Mononuclear cell (primary cell): ENCODE measurements at regions not wholly inside any gene's neighbourhood (a gene's known extent, or its start where the extent isn't known, plus 50 kb on each side); places are given as distances from the start of the nearest gene placed in this dataset.
"Not testable (repeated sequence)": the region's sequence is repeated elsewhere in the genome, so short reads cannot be mapped to it uniquely, and the experiment has no call there.

Source experiments
- H3K27me3 ChIP-seq: 2 replicates; pipeline ENCODE4 v1.6.0; 2011; ENCODE audit warnings: low read length, control low read depth; ENCODE audit not compliant: insufficient read depth
- H3K4me1 ChIP-seq: 2 replicates; pipeline ENCODE4 v1.5.1; 2011; ENCODE audit warnings: mild to moderate bottlenecking, low read length, control low read depth; ENCODE audit not compliant: insufficient read depth
- H3K4me3 ChIP-seq: 2 replicates; pipeline ENCODE4 v1.5.1; 2011; ENCODE audit warnings: mild to moderate bottlenecking, low read length, moderate library complexity
- H3K9me3 ChIP-seq: 2 replicates; pipeline ENCODE4 v1.5.1; 2011; ENCODE audit warnings: low read depth, mild to moderate bottlenecking, control low read depth, low read length

DNA sequence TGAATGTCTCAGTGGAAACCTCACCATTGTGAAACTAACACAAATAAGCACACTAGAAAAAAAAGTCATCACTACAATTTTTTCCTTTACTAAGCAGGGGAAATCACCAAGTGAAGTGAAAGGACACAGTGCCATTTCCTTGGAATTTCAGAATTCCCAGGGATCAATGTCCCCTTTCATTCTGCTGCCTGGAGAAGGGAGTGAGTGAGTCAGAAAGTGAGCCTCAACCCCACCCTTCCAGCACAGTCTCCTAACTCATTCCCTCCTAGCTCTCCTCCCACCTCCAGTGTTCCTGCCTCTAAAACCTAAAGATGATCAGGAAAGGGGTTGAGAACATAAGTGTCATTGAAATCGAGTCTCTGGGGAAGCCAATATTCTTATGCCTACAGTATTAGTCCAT is 608.5 kb downstream of the RNF144A start:
- no peak overlapping the region for H3K4me3 ChIP-seq
- H3K4me1 ChIP-seq: no peaks in the 10 kb centered on the region
- H3K9me3 ChIP-seq: peaks cover 7% of the 10 kb centered on the region
- H3K27me3 ChIP-seq: no peaks in the 10 kb centered on the region

DNA sequence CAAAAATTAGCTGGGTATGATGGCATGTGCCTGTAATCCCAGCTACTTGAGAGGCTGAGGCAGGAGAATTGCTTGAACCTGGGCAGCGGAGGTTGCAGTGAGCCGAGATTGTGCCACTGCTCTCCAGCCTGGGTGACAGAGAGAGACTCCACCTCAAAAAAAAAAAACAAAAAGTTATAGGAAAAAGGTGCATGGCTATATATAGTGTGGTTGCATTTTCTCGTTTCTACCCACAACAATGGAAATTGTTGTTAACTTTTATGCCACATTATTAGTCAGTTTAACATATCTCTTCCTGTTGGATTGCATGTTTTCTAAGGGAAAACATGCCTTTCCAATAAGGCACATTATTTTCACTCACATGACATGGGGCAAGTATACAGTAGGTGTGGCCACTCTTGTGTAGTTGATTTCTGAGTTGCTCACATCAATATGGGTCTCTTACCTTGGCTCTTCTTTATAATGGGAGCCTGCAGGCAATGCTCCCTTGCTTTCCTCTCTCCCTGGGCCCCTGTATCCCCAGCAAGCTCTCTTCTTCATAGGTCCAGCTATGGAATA is 610.0 kb downstream of the RNF144A start:
- H3K9me3 ChIP-seq: peaks cover 8% of the 10 kb centered on the region
- no peak overlapping the region for H3K4me3 ChIP-seq
- H3K27me3 ChIP-seq: no peaks in the 10 kb centered on the region
- H3K4me1 ChIP-seq: no peaks in the 10 kb centered on the region

DNA sequence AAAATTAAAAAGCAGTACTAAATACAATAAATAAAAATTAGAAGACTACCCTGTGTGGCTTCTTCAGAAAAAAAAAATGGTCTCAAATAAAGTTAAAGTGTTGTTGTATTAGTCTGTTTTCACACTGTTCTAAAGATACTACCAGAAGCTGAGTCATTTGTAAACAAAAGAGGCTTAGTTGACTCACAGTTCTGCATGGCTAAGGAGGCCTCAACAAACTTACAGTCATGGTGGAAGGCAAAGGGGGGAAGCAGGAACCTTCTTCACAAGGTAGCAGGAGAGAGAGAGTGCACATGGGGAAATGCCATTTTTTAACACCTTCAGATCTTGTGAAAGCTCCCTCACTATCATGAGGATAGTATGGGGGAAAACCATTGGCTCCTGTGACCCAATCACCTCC is 612.8 kb downstream of the RNF144A start:
- no peak overlapping the region for H3K4me3 ChIP-seq
- H3K4me1 ChIP-seq: no peaks in the 10 kb centered on the region
- no peaks in the 10 kb centered on the region for H3K27me3 ChIP-seq
- H3K9me3 ChIP-seq: peaks cover 8% of the 10 kb centered on the region

DNA sequence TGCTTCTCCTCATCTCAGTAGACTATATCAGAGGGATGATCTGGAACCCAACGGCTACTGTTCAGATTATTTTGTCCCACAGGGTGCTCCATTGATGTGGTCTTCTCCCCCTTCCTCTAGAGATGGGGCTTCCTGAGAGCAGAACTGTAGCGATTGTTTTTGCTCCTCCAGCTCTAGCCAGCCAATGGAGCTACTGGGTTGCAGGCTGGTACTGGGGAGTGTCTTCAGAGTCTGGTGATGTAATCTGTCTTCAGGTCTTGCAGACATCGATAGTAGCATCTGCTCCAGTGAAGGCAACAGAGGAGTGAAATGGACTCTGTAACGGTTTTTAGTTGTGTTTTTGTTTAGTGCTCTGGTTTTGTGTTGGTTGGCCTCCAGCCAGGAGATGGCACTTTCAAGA is 621.9 kb downstream of the RNF144A start:
- peaks cover 6% of the 10 kb centered on the region for H3K9me3 ChIP-seq
- no peak overlapping the region for H3K4me3 ChIP-seq
- no peaks in the 10 kb centered on the region for H3K4me1 ChIP-seq
- H3K27me3 ChIP-seq: no peaks in the 10 kb centered on the region

DNA sequence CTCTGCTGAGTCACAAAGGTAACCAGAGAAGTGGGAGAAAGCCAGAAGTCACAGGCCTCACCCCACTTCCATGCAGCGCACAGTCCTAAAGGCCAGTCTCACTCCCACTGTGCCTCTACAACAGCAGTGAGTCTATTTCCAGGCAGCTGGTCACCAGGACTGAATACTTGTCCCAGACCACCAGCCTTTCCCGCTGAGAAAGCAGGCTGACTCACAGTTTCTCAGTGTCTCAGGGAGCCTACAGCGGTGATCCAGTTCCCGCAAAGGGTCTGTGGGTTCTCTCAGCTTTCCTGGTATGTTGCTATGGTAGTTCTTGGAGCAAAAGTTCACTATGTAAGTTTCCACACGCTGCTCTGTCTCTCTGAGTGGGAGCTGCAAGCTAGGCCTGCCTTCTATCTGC is 622.5 kb downstream of the RNF144A start:
- Histone ChIP-seq H3K4me1 (no peaks in the 10 kb centered on the region), H3K27me3 (no peaks in the 10 kb centered on the region), H3K4me3 (no peak overlapping the region), H3K9me3 (peaks cover 6% of the 10 kb centered on the region)

DNA sequence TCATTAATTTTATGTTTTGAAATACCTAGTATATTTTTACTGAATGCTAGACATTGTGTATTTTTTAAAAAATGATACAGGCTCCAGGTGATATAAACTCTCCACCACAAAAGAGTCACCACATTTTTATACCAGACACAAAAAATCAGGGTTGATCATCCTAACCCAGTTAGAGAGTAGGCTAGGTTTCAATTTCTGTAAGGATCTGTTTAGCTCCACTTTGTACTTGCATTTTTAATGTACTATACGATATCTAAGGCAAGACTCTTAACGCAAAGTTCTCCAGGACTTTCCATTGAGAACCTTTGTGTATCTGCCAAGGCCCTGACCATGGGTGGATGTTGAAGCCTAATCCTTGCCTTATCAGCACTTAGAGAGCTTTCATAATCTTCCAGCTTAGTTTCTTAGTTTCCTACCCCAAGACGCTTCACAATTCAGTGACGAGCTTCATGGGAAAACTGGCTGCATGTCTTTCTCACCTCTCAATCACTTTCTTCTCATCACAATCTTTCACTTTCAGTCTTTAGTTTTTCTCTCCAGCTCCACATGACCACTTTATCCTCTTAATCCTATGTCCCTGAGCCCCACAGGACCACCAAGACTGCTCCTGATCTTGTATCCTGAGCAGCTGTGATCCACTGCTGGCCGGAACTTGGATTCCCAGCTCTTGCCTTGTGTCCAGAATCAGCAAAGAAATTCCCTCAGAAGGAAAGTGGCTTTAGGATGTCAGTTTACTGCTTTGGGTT is 635.8 kb downstream of the RNF144A start:
- Histone ChIP-seq H3K27me3 (no peaks in the 10 kb centered on the region), H3K9me3 (no peaks in the 10 kb centered on the region), H3K4me3 (no peak overlapping the region), H3K4me1 (no peaks in the 10 kb centered on the region)

DNA sequence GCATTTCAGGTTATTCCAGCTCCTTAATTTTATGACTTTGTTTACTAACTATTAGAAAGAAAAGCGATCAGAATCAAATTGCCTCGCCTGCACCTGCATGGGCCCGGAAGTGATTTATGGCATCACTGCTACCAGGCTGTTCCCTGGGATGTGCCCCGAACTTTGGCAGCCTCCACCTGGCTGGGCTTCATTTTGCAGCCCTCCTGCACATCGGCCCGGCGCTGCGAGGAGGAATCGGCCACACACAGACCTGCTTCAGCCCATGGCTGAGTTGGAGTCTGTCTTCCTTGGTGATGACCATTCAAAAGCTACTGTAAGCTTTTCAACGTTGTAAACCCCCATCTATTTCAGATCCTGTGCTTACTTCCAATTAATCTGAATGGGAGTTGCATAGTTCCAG is 638.0 kb downstream of the RNF144A start:
- Histone ChIP-seq H3K27me3 (no peaks in the 10 kb centered on the region), H3K9me3 (no peaks in the 10 kb centered on the region), H3K4me1 (no peaks in the 10 kb centered on the region), H3K4me3 (no peak overlapping the region)

DNA sequence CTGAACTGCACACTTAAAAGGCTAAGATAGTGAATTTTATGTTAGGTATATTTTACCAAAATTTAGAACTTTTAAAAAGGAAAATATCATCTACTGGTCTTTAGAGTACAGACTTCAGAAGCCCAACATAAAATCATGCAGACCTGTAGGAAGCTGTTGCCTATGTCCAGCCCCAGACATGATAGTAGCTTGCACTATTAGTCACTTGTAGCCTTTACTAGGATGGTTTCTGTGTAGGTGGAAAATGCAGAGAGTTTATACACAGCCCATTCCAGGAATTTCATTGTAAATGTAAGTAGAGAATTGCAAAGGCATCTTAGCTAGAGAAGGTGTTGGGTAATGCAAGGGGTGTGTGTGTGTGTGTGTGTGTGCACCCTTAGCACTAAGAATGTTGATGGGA is 640.2 kb downstream of the RNF144A start:
- Histone ChIP-seq H3K9me3 (no peaks in the 10 kb centered on the region), H3K27me3 (no peaks in the 10 kb centered on the region), H3K4me1 (no peaks in the 10 kb centered on the region), H3K4me3 (no peak overlapping the region)

DNA sequence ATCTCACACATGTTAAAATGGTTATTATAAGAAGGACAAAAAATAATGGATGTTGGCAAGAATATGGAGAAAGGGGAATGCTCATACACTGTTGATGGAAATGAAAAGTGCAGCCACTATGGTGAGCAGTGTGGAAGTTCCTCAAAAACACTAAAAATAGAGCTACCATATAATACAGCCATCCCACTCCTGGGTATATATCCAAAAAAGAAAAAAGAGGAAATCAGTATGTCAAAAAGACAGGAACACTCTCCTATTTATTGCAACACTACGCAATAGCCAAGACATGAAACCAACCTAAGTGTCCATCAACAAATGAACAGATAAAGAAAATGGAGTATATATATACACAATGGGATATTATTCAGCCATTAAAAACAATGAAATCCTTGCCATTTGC is 642.6 kb downstream of the RNF144A start:
- H3K4me1 ChIP-seq: no peaks in the 10 kb centered on the region
- H3K27me3 ChIP-seq: no peaks in the 10 kb centered on the region
- H3K4me3 ChIP-seq: no peak overlapping the region
- no peaks in the 10 kb centered on the region for H3K9me3 ChIP-seq

DNA sequence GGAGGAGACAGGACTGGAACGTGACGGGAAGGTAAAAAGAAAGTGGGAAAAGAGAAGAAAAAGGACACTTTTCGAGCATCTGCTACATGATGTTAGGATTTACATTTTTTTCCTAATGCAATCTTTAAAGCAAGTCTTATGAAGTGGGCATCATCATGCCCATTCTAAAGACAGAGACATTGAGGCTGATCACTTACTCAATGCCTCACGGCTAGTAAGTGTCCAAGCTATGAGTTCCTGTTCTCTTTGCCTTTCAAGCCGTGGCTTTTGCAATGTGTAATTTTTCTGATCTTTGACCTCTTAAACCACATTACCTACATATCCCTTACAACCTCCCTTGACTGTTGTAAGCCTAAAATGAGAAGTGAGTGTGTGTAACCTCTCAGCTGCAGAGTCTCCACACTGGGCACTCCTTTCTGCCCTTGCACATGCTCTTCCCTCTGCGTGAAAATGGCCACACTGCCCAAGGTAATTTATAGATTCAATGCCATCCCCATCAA is 649.2 kb downstream of the RNF144A start:
- no peaks in the 10 kb centered on the region for H3K27me3 ChIP-seq
- H3K9me3 ChIP-seq: no peaks in the 10 kb centered on the region
- no peak overlapping the region for H3K4me3 ChIP-seq
- no peaks in the 10 kb centered on the region for H3K4me1 ChIP-seq

DNA sequence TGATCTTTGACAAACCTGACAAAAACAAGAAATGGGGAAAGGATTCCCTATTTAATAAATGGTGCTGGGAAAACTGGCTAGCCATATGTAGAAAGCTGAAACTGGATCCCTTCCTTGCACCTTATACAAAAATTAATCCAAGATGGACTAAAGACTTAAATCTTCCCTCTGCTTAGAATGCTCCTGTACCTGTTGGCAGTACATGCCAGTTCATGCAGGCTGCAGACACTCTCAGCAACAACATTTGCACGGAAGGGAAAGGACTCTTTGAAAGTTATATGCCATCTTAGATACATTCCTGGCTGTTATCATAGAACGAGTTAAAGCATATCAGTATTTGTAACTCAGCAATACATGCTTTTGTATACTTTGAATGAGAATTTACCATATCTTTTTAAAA is 649.9 kb downstream of the RNF144A start:
- H3K4me3 ChIP-seq, H3K9me3 ChIP-seq, H3K4me1 ChIP-seq, H3K27me3 ChIP-seq: not testable (repeated sequence)

DNA sequence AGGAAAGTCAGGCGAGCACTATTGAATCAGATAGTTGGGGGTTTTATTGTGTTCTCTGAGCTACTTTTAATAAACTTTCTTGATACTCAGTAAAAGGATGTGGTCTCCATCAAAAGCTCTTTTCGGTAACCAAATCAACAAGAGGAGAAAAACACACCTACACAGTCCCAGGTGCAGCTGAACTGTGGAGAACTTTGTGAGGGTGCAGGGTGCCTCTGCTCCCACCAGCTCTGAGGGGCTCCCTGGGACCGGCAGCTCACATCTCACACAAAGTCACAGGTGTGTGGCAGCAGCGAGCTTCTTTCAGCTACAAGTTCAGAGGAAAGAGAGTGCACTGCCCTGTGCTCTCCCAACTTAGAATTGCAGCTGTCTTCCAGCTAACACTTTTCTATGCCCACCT is 650.4 kb downstream of the RNF144A start:
- Histone ChIP-seq H3K27me3 (no peaks in the 10 kb centered on the region), H3K4me1 (no peaks in the 10 kb centered on the region), H3K9me3 (no peaks in the 10 kb centered on the region), H3K4me3 (no peak overlapping the region)

DNA sequence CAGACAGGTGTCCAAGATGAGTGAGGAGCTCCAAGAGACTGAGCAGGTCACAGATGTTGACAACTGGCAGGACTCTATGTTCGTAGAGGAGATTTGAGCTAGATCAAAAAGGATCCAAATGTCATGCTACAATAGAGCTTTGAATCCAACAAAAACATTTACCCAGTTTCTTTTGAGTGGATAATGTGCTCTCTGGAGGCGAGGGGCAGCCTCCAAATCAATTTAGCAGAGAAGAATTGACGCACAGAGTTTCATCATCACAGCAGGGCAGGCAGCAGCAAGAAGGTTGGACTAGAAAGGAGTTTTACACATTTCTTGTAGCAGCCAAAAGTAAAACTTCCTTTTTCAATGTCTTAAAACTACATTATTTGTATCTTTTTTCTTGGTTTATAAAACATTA is 653.0 kb downstream of the RNF144A start:
- H3K9me3 ChIP-seq: no peaks in the 10 kb centered on the region
- H3K4me3 ChIP-seq: no peak overlapping the region
- H3K4me1 ChIP-seq: no peaks in the 10 kb centered on the region
- H3K27me3 ChIP-seq: no peaks in the 10 kb centered on the region

DNA sequence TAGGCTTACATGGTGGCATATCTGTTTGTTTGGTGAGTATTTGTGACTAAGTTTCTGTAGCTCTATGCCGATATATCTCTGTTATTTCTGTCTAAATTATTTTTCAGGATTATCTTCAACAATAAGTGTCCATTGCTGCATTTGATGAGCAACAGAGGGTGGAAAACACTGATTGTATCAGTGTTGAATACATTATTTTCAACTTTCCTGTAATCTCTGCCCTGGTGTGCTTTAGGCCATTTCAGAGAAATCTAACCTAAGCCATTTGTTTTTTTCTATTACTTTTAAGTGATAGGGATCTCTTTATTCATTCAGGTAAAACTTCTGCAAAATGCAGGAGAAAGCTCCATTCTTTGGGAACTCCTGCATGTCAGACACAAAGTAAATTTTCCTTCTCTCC is 654.5 kb downstream of the RNF144A start:
- Histone ChIP-seq H3K9me3 (no peaks in the 10 kb centered on the region), H3K27me3 (no peaks in the 10 kb centered on the region), H3K4me1 (no peaks in the 10 kb centered on the region), H3K4me3 (no peak overlapping the region)

DNA sequence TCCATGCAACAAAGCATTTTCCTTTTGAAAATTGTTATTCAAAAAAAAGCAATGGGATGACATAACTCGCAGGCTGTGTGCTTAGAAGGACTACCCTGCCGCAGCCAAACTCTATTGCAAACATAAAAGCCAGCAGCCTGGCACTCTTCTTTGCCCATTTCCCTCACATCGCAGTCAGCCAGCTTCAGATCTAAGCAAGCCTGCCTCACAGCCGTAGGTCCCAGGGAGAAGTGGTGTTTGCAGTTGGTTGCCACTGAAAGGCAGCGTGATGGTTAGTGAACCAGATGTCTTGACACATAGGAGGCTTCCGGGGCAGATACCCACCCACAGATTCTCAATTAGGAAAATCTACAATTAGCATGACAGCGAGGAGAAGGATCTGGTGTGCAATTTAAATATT is 655.2 kb downstream of the RNF144A start:
- Histone ChIP-seq H3K27me3 (no peaks in the 10 kb centered on the region), H3K4me1 (no peaks in the 10 kb centered on the region), H3K4me3 (no peak overlapping the region), H3K9me3 (peaks cover 1% of the 10 kb centered on the region)

DNA sequence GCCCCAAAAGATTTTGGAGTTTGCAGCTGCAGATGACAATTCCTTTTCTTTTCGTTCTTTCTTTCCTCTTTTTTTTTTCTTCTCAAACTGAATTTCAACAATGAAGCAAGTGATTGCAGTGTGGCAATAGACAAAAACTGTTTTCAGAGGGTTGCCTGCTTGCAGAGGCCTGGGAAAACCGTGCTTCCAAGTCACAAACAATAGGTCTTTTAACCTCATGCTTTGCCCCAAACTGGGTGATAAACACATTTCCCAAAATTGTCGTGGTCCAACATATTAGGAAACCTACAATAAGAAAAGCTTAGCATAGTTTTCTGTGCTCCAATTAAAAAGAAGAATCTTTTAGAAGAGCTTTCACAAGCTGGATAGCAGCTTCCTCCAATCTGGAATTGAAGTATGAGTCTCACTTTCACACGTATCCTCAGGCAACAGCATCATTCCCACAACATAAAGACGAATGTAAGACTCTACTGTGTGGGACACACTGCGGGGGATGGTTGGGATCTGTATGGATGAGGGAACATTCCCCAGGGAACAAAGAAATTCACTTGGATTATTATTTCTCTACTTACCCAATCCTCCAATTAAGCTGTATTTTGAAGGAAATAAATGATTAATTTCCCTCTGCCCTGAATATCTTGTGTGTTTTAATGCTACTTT is 656.1 kb downstream of the RNF144A start:
- no peaks in the 10 kb centered on the region for H3K27me3 ChIP-seq

More for the DNA sequence above, 656.1 kb downstream of the RNF144A start:
- Histone ChIP-seq H3K4me1 (no peaks in the 10 kb centered on the region), H3K4me3 (no peak overlapping the region), H3K9me3 (peaks cover 10% of the 10 kb centered on the region)
